ENCODE measurements at regions not wholly inside any gene's neighbourhood (a gene's known extent, or its start where the extent isn't known, plus 50 kb on each side); places are given as distances from the start of the nearest gene placed in this dataset.
"Not testable (repeated sequence)": the region's sequence is repeated elsewhere in the genome, so short reads cannot be mapped to it uniquely, and the experiment has no call there.

DNA sequence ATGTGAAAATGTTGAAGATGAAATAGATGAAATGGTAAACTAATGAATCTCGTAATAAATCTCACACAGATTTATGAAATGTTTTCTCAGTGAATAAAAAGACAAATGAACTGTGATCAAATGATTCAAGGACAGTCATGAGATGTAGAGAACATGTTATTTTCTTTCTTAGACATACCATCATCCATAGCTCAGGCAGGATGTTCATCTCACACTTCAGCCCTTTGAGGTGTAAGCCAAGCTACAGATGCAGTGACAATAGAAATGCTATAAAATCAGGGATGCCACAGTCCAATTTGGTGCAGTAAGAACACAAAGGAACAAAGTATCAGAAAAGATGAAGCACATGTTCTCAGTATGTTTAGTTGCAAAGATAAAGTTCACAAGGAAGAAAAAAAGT, 242.7 kb upstream of the KRR1 start:
- no peak for DNase-seq

DNA sequence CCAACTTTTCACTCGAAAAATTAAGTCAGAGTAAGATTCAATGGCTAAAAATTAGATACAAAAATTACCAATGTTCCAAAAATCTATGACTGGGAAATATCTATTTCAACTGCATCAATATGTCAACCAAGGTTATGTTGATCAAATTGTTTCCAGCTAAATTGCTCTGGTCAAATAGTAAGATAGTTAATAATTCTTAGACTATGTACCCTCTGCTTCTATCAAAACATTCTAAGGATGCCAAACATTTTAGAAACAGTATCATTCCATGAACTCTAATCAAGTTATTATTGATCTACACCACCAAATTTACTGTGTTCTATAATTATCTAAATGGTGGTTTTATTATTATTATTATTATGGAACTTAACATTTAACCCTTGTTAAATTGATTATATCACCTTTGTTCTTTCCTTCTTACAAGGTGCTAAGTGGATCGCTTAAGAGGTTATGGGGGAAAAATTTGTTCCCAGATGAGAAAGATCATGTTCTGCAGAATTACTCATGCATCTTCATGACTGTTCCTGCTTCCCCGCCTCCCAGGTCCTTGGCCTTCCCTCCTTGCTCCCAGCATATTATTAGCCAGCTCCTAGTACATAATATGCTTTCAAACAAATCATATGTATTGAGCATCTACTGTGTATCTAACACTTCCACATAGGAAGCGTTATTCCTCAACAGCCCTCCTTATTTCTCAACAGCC, 240.5 kb upstream of the KRR1 start:
- DNase-seq = no peak

DNA sequence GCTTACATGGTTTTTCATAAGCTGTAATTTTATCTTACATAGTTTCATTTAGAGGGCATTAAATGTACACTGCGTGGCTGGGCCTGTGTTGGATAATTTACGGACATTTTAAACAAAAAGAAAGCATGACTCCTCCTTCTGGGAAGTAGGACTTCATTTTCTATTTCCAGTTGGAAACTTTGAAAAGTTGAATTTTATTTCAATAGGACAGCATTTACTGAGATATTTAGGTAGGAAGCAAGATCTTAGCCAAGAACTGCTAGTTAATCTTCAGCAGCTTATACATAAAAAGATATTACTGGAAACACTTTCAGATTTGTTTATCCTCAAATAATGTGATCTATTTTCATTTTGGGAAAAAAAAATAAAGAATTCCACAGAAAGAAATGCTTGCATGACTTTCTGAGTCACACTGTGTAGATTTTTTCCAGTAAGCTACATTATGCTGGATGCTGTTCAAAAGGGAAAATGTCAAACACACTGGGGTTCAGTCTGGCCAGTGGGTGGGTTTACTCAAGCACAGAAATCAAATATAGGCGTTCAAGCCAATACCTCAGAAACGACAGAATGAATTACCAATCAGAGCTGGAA, 239.4 kb upstream of the KRR1 start:
- no peak for DNase-seq

DNA sequence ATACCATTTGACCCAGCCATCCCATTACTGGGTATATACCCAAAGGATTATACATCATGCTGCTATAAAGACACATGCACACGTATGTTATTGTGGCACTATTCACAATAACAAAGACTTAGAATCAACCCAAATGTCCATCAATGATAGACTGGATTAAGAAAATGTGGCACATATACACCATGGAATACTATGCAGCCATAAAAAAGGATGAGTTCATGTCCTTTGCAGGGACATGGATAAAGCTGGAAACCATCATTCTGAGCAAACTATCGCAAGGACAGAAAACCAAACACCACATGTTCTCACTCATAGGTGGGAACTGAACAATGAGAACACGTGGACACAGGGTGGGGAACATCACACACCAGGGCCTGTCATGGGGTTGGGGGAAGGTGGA, 237.6 kb upstream of the KRR1 start:
- DNase-seq = not testable (repeated sequence)

DNA sequence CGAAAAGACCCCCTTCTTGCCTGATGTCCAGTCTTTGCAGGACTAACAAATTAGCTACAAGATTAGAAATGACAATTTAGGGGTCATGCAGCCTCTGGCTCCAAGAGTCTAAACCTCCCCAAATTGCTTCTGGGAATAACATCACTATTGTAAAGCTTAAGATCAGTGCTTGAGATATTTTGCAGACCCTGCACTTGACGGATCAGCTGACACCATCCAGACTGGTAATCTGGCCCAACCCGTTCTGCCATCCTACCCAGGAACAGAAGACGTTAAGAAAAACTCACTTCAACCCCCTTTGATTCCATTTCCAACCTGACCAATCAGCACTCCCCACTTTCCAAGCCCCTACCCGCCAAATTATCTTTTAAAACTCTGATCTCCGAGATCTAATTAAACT, 236.7 kb upstream of the KRR1 start:
- DNase-seq = no peak

DNA sequence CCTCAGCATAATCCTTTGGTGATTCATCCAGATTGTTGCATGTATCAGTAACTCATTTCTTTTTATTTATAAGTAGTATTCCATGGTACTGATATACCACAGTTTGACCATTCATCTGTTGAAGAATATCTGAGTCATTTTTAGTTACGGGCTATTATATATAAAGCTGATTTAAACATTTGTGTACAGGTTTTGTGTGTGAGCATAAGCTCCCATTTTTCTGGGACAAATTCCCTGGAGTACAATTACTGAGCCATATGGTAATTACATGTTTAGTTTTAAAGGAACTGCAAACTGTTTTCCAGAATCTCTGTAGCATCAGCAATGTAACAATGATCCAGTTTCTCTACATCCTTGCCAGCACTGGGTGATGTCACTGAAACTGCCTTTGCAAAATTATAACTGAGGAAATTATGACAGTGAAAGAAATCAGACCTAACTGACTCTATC, 236.2 kb upstream of the KRR1 start:
- DNase-seq = no peak

DNA sequence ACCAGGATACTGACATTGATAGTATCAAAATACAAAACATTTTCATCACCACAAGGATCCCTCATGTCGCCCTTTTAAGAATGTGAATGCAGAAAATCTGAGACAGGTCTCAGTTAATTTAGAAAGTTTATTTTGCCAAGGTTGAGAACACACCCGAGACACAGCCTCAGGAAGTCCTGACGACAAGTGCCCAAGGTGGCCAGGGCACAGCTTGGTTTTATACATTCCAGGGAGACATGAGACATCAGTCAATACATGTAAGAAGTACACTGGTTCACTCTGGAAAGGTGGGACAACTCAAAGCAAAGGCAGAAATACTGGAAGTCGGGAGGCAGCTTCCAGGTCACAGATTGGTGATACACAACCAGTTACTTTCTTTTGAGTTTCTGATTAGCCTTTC, 235.2 kb upstream of the KRR1 start:
- no peak for DNase-seq

DNA sequence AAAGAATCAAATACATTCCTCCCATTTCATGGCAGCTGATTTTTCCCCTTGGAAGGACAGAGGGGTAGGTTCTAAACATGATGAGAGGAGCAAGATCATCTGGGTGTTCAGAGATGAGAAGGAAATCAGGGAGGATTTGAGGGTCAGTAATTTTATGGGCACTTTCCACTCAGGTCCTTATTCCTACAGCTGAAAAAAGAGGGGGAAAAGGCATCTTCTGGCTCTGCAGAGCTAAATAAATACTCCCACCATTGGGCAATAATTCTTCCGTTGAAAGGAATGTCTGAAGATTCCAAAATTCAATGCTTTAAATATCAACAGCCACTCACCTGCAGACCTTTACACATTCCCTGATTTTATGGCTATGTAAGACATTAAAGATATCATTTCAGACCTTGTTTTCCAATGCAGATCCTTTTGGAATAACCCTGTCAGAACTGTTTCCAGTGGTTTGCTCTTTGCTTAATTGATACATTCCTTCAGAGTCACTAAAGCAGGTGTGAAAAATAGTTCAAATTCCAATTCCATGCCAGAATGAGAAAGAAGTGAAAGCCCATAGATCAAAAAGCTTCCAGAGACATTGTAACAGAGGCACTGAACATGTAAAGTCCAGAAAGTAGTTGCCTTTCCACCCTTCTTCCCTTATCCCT, 233.3 kb upstream of the KRR1 start:
- DNase-seq = no peak

DNA sequence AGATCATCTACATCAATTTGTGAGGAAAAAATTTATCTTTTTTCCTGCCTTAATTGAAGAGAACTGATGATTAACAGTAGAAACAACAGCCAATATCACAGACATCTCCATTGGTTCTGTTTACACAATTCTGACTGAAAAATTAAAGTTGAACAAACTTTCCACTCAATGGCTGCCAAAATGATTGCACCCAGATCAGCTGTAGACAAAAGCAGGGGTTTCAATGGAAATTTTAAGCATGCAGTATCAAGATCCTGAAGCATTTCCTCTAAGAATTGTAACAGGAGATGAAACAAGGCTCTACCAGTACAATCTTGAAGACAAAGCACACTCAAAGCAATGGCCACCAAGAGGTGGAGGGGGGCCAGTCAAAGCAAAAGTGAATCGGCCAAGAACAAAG, 231.6 kb upstream of the KRR1 start:
- DNase-seq = no peak

DNA sequence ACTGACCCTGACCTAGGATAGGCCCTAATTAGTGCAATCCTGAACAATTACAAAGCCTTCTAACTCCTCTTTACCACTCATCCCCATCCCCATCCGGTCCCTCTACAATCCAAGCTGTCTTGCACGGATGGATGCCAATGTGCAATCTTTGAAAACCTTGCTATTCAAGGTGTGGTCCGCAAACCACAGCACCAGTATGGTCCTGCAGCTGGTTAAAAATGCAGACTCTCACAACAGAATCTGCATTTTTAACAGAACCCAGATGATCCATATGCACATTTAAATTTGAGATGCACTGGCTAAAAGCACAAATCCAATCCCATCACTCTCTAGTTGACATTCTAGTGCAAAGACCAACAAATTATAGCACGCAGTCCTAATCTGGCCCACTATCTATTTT, 230.6 kb upstream of the KRR1 start:
- no peak for DNase-seq

DNA sequence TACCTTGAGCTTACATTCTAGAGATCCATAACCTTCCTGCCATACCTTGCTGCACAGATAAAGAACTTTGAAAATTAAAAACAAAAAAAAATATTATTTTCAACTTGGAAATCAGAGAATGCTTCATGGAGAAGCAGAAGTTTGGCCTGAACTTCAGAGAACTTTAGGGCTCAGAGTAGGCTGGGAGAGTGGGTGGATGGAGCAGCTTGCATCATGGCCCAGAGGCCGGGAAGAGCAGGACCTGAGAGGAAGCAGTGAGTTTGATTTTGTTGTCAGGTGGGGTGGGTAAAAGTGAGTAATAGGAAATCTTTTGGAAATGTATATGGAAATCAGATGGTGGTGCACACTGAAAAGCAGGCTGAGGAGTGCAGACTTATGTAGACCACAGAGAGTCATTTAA, 228.5 kb upstream of the KRR1 start:
- no peak for DNase-seq

DNA sequence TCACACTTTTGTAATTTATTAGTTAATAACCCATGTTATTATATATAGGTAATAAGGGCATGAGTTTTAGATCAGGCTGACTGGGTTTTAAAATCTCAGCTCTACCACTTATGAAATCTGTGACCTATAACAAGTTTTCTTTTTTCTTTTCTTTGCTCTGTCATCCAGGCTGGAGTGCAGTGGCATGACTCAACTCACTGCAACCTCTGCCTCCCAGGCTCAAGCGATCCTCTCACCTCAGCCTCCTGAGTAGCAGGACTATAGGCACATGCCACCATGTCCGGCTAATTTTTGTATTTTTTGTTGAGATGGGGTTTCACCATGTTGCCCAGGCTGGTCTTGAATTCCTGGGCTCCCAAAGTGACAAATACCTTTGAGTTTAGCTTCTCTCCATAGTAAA, 227.7 kb upstream of the KRR1 start:
- DNase-seq = not testable (repeated sequence)

DNA sequence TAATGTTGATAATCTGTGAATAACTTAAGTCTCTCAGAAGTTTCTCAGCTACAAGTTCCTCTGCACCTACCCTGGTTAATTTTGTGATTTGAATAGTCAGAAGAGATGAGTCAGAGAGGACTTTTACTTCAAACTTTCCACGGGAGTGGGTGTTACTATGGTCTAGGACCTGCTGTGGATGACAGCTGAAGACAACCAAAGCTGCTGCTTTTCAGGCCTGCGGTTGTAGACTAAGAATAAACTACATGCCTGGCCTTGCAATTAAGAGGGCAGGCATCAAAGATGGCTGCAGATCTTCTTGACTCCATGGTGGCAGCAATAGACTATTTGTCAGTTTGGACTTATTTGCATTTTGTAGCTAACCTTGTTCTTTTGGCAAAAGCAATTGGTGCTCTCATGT, 227.1 kb upstream of the KRR1 start:
- DNase-seq = peak; percentile 50

DNA sequence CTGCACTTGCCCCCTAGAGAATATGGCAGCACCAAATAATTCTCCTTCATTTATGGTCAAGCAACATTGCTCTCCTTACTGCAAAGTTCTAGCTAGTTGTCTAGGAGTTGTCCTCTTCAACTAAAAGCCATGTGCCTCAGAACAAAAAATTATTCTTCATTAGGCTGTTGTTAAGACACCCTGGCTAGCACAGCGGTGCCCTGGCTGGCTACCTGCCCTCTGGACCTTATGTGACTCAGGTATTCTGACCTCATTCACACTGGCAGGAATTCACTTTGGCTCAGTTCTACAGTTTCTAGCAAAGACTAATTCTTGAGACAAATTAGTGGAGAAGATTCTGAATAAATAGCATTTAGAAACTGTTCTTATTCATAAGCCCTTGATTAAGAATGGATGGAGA, 224.4 kb upstream of the KRR1 start:
- DNase-seq = no peak

DNA sequence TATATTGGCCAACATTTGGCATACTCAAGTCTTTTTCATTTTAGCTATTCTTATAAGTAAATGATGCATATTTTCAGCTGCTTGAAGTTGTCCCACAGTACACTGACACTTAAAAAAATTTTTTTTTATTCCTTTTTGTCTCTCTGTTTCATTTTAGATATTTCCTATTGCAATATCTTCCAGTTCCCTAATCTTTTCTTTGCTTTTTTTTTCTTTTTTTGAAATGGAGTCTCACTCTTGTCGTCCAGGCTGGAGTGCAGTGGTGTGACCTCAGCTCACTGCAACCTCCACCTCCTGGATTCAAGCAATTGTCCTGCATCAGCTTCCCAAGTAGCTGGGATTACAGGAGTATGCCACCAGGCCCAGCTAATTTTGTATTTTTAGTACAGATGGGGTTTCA, 217.4 kb upstream of the KRR1 start:
- DNase-seq = no peak

DNA sequence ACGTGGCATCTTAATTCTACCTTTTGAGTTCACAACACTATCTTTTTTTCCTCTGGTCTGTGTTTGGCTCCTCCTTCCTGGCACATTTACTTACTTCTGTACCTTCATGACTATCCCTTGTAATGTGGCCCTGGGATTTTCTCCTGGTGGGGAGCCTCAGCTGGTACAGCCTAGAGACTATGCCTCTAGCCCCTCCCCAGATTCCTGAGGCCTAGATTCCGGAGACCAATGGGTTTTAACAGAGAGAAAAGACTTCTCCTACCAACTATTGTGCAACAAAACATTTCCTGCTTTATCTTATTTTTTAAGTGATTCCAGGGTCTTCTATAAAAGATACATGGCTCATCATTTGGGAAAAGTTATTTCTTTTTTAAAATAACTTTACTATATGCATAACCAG, 216.2 kb upstream of the KRR1 start:
- no peak for DNase-seq

DNA sequence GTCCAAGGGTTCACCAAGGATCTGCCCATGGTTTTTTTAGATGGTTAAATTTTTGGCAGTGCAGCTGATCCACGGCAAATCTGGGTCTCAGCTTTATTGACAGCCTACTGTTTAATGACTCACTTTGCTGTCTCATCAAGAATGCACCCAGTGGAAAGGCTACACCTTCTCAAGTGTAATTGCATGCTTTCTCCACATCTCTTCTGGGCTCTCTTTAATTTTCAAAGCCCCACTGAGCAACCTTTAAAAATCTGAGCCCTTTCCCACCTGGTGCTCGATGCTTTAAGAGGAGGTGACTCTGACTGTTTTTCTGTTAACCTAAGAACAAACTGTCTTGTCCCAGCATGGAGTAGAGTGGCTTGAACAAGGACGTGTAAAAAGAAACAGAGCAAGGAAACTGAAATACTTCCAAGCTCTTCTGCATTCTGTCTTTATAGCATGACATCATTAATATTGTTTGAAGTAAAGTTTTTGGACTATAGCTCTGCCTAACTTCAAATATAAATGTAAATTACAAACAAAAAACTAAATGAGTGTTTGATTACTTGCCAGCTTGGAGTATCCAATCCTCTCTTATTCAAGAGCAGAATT, 214.2 kb upstream of the KRR1 start:
- no peak for DNase-seq

DNA sequence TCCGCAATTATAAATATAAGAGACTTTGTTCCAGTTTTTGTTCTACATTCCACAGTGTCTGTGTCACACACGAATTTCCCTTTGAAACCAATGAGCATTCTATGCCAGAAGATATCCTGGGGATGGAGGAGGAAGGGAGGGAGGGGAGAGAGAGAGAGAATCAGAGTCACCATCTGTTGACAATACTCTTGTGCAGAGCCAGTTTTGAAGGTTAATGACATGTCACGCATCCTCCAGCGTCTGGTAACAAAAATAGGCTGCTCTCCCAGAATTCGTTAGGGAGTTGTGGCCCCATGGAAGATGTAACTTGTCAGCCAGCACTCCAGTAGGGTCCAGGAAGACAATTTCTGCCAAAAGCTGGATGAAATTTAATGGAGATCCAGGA, 213.5 kb upstream of the KRR1 start:
- no peak for DNase-seq

DNA sequence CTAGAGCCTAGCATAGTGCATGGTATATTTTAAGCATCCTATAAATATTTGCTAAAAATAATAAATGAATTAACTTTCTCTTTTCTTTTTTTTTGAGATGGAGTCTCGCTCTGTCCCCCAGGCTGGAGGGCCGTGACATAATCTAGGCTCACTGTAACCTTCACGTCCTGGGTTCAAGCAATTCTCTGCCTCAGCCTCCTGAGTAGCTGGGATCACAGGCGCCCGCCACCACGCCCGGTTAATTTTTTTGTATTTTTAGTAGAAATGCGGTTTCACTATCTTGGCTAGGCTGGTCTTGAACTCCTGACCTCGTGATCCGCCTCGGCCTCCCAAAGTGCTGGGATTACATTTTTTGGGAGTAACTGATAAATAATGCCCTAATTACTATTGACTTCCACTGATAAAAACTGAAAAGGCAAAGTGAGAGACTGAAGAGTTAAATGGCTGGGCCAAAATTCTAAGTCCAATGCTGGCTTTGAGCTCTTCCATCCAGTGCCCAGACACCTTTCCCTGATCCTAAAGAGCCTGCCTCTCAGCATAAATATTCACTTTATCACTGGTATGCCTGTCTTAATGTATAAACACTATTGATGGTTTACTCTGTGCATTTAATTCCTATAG, 213.0 kb upstream of the KRR1 start:
- DNase-seq = no peak

DNA sequence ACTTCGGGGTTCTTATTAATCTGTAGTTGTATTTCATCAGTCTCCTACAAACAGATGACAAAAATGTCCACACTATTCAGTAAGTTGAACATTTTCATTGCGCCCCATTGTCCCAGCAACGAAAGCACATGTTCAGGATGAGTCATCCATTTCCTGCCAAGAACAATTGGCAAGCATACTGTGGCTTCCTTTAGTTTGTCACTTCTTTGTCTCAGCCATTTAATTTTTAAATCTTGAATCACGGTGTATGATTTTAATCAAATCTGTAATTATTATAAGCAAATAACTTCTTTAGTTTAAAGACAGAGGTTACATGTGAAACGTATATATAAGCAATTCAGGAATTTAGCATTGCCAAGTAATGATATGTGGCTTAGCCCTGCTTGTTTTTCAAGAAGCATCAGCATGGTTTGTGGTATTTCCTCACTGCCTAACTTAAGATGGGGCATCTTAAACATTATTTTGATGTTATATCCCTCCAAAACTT, 211.3 kb upstream of the KRR1 start:
- DNase-seq = peak; percentile 35

DNA sequence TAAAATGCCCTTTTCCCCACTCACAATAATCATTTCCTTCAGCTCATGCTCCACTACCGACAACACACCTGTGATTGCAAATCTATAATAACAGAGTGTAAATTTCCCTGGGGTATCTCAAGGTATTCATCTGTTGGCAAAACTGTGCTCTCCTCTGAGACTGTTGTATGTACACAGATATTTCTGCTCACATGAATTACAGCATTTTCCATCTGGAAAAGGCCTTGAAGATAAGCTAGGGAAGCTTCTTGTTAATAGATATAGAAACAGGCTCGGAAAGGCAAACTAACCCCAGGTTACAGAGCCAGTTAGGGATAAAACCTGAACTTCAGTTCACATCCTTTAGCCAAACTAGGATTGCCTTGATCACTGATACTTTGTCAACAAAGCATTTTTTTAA, 210.4 kb upstream of the KRR1 start:
- no peak for DNase-seq

DNA sequence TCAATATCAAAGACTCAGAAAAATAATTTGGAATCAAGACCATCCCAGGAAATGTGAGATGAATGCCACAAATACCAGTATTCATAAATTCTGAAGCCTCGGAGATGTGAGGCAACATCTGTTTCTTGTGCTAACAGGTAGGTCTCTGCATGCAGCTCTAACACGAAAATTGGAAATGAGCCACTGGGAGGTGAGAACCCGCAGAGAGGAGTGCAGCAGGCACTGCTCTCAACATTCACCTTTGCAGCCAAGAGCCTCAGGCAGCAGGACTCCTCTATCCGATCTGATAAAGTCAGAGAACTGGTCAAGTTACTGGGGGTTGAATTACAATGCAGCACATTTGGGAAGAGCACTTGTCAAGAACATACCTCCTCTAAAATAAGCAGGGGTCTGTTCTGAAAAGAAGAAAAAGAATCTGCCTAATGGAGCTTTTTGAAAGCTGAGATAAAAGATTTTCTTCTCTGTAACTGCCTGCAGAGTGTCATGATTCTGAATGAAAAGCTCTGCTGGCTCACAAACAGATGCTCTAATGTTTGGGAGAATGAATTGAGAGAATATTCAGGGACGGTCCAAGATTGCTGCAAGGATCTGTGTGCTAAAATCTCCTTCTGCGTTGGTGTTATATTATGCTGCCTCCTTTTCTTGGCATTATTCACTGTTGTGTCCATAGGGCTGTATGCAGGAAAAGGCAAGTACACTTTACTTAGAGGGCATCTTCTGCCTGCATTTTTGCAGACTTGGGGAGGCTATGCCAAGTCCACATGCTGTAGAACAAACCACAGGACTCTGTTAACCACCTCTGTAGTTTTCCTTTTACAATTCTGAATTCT, 209.6 kb upstream of the KRR1 start:
- no peak for DNase-seq

DNA sequence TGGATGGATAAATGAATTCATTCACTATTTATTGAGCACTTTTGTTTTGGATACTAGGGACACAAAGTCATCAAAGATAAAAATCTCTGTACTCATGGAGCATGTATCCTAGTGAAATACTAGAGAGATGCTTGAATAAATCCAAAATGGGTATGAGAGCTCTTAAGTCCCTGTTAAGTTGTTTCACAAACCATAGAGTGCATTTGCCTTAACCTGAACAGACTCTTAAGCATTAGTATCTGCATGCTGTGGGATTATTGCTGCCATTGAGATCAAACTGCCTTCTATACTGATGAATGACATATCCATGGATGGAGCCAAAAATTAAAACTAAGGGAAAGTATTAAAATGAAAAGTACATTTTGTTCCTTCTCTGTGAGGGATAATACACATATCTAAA, 206.5 kb upstream of the KRR1 start:
- no peak for DNase-seq

Data from stimulated activated CD8-positive, alpha-beta memory T cell treated with anti-CD3 and anti-CD28 coated beads, Interleukin-4, amount 100 ng/mL, for 48 hours (primary cell).